ENCODE measurements at regions not wholly inside any gene's neighbourhood (a gene's known extent, or its start where the extent isn't known, plus 50 kb on each side); places are given as distances from the start of the nearest gene placed in this dataset.

DNA sequence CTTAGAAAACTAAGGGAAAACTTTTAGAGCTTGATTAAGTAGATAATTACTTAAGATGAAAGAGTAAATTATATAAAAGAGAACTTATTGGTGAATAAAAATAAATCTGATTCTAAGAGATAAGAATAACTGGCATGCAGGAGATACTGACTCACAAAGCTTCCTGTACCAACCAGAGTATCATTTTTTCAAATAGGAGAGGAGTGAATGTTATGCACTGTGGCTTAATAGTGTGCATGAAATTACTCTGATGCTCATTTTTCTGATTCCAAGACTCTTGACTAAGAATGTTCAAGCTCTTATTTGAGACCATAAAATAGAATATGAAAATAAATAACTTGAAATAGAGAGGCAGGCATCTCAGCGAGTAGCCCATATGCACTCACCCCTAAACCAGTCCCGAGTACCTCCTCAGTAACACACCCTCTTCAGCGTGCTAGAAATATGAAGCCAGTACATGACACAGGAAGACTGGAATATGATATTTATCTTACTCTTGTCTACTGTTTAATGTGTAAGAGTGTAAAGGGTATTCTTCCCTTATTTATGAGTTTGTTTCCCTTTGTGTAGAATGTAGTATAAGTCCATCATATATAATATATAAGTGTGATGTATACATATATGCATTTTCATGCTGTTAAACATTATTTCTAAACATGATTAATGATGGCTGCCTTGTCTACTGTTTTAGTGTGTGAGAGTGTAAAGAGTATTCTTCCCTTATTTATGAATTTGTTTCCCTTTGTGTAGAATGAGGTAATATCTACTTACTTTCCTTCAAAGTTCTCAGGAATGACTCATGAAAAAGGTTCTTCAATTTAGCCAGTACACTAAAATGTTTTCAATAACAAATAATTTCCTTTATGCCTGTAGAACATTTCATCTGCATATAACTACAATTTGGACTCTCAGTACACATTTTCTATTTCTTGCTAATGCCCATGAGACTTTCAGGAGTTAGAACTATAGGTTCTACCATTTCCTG lies 99.2 kb upstream of the PALMD start:
- DNase-seq, result peak; percentile 62

DNA sequence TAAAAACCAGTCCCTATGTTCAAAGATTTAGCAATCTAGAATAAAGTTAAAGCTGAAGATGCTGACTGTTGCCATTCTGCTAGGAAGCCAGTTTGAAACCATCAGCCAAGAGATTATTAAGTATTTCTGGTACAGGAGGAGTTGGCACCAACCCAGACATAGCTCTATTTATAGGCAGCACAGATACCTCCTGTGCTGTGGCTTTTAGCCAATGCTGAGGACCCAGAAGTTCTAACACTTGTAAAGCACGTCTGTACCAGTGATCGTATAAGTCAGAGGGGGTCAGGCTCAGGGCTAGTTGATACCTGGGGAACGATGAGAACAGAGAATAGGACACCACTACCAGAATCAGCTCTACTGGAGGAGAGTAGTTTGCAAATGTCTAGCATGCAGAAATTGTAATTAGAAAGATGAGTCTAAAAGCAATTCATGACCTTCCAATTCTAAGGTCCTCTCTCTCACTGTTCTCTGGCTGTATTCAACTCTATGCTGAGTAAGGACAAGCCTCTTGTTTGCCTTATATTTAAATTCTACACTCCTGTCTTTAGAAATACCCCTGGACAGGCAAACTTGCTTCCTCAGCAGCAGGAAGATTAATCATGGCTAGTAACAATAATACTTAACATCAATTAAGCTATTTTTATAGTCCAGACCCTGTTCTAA lies 96.8 kb upstream of the PALMD start:
- DNase-seq, result peak; percentile 36

DNA sequence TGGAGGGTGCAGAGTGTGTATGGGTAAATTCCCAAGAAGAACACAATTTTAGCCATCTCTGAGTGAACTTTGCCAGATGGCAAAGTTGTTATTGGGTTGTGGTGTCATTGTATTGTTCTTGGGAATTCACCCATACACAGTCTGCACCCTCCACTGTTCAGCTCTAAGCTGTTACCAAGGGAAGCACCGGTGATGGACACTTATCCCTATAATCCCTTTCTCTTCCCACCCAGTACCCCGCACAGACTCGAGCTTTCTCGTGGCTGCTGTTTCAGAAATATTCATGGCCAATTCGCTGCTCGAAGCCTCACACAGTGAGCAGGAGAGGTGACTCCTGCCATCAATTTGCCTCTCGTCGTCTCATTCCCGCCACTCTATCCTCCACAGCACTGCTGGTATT lies 95.7 kb upstream of the PALMD start:
- no peak for DNase-seq

DNA sequence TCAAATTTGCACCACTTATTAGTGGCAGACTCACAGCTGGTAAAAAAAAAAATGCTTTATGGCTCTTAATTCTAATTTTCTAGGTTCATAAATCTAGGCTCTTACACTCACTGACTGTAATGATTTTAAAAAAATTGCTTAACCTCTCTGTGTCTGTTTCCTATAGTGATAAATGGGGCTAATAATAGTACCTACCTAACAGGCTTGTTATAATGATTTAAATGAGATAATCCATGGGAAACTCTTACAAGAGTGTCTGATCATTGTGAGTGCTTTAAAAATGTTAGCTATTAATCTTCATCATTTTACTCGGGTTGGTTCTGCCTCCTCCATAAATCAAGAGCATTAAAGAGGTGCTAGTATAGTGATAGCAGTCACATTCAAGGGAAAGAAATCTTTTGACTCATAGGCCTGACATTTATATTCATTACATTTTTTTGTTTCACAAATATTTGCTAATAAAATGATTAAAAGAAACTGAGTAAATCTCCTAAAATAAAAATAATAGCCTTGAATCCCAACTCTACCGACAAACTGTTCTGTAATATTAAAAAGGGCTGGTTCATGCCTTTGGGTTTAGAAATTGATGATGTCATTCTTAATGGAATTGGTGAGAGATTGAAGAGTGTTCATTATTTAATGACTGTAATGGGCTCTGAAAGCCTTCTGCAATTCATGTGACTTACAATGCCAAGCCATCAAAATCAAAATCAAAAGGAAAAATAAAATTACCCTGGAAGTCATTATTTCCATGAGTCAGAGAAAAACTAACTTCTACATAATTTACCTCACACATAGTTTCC lies 93.9 kb upstream of the PALMD start:
- DNase-seq, result no peak

DNA sequence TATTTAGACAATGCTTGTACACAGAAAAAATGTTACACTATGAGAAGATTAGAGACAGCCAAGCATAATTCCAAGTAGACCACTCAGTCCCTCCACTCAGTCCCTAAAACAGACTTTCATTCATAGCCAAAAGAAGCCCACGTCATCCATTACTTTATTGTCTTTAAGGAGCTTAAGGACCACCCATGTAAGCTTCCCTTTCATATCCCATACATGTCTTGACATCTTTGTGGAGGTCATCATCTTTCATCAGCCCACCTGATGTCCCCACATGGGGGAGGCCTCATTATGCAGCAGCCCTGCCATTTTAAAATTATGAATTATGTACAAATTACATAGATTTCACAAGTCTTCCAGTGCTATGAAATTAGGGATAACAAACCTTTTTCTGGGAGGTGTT lies 92.6 kb upstream of the PALMD start:
- DNase-seq, result no peak

DNA sequence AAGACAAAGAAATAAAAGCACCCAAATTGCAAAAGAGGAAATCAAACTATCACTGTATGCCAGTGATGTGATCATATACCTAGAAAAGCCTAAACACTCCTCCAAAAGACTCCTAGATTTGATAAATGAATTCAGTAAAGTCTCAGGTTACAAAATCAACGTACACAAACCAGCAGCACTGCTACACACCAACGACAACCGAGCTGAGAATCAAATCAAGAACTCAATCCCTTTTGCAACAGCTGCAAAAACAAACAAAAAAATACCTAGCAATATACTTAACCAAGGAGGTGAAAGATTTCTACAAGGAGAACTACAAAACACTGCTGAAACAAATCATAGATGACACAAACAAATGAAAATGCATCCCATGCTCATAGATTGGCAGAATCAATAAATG lies 92.1 kb upstream of the PALMD start:
- peak; percentile 11 for DNase-seq

DNA sequence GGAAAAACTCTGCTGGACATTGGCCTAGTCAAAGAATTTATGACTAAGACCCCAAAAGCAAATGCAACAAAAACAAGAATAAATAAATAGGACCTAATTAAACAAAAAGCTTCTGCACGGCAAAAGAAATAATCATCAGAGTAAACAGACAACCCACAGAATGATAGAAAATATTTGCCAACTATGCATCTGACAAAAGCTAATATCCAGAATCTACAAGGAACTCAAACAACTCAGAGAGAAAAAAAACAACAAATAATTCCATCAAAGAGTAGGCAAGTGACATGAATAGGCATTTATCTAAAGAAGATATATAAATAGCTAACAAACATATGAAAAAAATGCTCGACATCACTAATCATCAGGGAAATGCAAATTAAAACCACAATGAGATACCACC lies 91.2 kb upstream of the PALMD start:
- DNase-seq, result no peak

DNA sequence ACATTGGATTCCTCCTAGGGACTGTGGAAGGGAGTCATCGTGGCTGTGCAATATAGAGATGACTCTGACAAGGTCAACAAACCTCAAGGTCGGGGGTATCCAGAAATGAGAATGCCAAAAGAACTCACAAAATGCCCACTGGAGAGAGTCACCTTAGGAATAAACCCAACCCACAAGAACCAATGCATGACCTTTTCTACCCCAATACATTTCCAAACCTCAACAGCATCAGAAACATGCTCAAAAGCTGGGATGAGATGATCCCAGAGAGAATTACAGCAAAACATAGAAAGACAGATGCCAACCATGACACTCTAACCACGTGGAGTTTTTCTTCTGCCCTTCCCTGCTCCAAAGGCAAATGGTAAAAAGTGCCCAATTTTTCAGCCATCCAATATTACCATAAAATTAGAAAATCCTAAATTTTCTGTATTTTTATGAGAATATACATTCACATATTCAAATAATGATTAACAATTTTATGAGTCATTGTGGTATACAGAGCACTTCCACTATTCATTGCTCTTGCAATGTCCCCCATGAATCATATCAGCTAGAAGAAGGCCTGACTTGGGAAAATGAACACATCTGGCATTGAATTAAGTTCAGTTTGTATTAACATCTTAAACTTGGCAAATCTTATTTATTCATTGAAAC lies 88.2 kb upstream of the PALMD start:
- DNase-seq, result no peak

DNA sequence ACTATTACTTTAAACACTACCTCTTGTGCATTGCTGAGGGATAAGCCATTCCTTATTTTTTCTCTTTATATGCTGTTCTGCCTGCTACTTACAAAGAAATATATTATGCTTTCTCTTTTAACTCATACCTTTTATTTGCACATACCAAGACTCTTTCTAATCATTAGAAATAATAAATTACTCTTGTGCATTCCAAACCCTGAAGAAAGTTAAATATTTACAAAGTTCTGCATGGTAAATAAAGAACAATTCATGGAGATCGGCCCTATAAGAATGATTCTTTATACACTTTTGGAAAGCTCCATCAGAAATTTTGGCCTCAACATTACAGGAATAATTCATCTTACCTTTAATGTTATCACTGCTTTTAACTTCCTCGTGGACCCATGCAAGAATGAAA lies 86.7 kb upstream of the PALMD start:
- DNase-seq, result no peak

DNA sequence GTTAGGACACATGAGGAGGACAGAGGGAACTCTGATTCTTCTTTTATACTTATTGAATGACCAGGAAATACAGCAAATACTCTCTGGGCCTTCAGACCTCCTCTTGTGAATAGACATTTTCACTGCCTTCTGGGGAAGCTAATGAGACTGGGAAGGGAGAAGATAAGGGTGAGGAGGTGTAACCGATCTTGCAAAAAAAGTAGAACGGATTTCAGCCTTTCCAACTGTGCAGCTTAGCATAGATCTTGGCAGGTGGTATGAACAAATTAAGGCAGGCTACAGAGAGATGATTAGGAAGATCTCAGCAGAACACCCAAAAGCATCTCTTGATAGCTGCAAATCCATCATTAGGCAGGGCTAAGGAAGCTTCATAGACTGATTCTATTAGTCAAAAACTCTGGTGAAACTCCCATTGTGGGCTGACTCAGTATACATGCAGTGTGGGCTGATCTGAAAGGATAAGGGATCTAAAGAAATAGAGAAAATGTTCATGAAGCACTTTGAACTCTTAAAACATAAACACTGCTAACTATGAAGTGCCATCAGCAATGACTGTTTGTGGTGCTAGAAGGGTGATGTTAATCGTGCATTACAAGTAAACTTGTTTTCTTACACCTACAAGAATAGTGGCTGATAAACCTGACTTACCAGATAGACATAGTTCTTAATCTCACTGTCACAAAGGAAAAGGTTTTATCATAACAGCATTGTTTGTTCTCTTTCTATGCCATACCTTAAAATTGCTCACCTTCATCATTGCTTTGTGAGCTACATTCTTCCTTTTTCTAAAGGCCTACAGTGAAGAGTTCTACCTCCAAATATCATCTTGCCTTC lies 85.5 kb upstream of the PALMD start:
- no peak for DNase-seq

DNA sequence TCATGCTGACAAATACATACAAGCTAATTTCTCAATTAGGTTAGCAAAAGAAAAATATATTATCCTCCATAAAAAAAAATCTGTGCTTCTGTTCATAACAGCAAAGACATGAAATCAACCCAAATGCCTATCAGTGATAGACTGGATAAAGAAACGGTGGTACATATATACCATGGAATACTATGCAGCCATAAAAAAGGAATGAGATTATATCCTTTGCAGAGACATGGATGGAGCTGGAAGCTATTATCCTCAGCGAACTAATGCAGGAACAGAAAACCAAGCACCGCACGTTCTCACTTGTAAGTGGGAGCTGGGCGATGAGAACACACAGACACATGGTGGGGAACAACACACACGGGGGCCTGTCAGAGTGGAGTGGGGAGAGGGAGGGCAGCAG lies 84.0 kb upstream of the PALMD start:
- DNase-seq, result no peak

DNA sequence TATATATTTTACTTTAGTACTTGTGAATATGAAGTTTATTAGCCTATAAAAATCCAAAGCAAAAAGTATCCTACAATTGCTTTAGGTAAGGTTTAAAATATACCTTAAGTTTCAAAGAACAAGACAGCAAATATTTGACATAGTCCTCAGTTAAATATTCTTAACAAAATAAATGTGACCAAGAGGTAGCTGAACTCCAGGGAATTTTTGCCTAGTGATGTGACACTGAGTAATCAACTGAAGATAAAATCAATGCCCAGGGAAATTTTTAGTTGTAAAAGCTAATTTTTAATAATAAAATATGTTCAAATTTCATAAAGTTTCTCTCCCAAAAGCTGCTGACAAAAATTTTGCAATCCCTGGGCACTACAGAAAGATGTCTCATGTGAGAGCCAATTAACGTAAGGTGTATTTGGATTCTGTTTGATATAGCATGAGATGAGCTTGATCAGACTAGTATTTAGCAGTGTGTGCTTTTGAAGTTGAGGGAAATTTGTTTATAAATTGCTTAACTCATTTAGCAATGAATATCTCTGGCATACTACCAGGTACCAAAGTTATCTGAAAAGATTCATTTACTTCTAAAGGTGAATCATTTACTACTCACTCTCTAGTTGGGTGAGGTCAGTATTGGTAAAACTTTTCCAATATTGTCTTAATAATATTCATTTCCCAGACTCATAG lies 80.2 kb upstream of the PALMD start:
- no peak for DNase-seq

DNA sequence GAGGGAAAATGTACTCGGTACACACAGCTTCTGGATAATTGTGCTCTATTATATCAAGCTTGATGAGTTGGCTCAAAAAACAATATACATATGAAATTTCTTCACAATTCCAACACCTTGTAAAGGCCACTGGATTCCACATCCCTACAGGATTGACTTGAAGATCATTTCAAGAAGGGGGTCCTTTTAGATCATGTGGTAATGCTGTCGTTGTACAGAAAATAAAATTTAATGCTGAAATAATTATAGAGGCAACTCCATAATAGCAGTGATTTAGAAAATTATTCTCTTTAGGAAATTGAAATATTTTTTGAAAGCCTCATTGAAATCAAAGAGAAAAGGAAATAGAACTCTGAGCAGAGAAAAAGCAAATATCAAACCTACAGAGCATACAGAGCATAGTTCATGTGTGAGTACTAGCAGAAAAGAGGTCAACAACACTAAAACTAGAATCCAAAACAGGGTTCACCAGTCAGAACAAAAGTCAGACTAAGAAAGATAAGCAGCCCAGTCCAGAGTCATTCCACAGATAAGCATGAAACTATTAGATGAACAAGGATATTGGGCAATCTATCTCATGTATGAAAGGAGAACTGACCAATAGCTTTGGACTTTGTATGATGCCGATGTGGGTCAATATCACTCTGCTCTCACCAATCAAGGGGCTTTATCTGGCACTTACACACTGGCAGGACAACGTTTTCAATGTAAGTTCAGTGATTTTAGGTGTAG lies 79.5 kb upstream of the PALMD start:
- no peak for DNase-seq

DNA sequence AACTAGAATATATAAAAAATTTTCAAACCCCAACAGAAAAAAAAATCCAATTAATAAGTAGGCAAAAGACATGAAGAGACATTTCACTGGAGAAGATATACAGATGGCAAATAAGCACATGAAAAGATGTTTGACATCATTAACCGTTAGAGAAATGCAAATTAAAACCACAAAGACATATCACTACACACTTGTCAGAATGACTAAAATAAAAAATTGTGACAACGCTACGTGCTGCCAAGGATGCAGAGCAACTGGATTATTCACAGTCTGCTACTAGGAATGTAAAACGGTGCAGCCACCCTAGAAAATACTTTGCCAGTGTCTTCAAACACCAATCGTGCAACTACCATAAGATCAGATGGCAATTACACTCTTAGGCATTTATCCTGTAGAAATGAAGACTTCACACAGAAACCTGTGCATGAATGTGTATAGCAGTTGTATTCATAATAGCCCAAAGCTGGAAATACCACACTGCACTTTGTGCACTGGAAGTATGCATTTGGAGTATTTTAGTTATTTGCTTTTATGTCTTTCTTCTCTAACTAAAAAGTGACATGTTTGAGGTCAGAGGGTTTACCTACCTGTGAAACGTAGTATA lies 75.3 kb upstream of the PALMD start:
- no peak for DNase-seq

DNA sequence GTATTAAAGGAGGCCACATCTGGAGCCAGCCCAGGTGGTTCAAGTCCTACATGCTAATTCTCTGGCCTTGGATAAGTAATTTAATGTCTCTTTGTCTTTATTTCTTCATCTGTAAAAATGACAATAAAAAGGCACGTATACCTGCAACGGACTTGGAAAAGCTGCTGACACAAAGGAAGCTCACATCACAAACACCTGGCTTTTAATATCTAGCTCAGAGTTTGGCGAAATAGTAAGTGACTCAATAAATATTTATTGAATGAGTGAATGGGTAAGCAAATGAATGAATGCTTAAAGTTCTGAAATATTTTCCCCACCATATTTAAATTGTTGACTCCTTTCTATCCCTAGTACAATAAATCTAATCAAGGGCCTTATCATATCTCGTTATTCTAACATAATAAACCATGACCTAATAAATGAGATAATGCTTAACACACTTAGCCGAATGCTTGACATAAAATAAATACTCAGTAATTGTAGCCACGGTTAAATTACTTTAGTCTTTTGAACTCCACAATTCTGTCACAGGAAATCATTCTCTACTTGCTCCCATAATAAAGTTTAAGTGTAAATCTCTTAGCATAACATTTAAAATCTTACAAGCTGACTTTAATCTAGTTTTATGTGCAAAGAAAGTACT lies 74.7 kb upstream of the PALMD start:
- no peak for DNase-seq

DNA sequence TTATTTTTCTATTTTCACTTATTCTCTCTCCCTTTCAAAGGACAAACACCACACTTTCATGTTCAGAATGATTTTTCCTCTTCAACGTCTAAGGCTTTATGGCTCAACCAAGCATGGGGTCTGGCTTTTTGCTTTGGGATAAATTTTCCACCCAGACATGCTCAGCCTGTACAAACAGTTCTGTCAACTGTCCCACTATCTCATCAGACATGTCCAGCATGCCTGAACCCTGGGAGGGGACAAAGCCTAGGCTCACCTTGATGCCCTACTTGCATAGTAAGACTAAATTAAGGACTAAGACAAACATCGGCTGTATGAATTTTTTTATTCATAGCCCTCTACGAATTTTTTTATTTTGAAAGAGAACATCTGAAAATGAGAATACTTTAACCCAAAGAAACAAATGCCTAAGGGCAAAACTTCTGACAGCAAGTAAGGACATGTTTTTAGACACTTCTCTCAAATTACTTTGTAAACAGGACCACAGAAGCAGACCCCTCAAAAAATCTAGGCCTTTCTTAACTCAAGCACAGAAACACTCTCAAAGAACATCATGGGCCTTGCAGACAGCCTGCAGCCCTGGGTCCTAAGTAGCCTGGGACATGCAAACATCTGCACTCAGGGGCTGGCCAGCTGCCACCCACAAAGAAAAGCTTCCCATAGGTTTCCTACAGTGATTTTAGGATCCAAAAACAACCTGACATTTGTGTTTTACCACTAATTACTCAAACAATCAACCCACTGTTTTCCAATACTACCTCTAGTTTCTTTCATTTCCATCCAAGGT lies 72.3 kb upstream of the PALMD start:
- DNase-seq, result no peak

DNA sequence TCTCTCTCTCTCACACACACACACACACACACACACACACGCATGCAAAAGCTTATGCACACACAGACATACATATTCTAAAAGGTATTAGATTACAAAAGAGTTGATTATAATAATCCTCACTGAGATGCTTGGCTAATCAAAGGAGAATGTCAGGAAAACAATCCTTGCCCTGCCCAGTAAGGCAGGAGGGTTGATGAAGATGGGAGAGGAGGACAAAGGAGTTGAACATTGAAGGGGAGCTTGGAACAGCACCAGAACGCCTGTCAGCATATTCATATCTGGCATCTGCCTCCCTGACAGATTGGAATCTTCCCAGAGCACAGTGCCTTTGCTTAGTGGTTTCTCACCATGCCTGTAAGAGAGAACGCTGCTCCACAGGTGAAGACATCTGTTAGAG lies 68.6 kb upstream of the PALMD start:
- DNase-seq, result no peak

DNA sequence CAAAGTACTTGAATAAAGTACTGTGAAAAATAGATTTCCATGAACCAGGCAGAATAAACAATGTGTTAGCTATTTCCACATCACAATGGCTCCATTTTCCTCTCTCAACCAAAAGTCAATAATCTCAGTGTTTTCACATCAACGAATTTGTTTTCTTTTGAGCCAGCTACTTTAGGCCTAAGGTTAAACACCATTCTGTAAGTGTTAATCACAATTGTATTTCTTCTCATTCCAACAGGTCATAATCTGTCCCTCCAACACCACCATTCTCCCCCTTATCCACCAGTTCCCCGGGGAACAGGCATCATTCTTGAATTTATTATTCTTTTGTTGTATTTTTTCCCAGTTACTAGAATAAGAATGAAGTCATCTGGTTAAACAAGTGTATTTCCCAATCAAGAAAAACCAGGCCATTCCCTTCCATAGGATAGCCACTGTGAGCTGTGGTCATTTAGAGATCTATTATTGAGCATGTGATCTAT lies 66.2 kb upstream of the PALMD start:
- no peak for DNase-seq

DNA sequence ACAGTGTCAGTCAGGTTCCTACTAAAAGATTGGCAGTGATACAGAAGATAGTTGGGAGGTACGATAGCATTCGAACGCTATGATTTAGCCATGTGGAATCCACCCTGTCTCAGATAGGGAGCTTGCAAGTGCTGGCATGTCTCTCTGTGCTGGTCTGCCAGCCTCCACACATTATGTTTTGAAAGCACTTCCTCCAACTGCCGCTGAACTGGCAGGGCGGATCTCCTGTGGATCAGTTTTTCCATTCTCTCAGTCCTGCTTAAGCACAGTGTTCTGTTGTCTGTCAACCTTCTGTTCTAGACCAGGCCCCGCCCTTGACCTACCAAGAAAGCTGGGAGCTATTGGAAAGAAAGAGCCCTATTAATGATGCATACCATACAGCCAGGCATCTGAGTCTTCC lies 65.5 kb upstream of the PALMD start:
- no peak for DNase-seq
